Fibroblast of mammary gland (primary cell): ENCODE measurements at regions not wholly inside any gene's neighbourhood (a gene's known extent, or its start where the extent isn't known, plus 50 kb on each side); places are given as distances from the start of the nearest gene placed in this dataset.
"Not testable (repeated sequence)": the region's sequence is repeated elsewhere in the genome, so short reads cannot be mapped to it uniquely, and the experiment has no call there.

Source experiments
- DNase-seq: peaks from one replicate; pipeline ENCODE4 v3.0.0-alpha.2; 2010; ENCODE audit warnings: low read depth
- H3K4me3 ChIP-seq: 2 replicates; pipeline ENCODE4 v1.5.1; 2011; ENCODE audit warnings: low read depth, mild to moderate bottlenecking, low read length, moderate library complexity; ENCODE audit not compliant: control insufficient read depth
- CTCF ChIP-seq: conservative IDR thresholded peaks from 2 replicates; pipeline ENCODE4 v1.5.1; 2011; ENCODE audit warnings: low read depth, low read length, inconsistent platforms; ENCODE audit not compliant: control insufficient read depth, insufficient read depth

- no peak for DNase-seq
- no peak overlapping the region for H3K4me3 ChIP-seq
- no peak for TF ChIP-seq CTCF
Observed at GRCh38 chr2:192932376-192932775, 737.6 kb upstream of the TMEFF2 start.

GRCh38 chr2:192921631-192922030 lies 726.9 kb upstream of the TMEFF2 start:
- H3K4me3 ChIP-seq, DNase-seq: not testable (repeated sequence)

GRCh38 chr2:192901446-192901845 lies 706.7 kb upstream of the TMEFF2 start:
- H3K4me3 ChIP-seq = no peak overlapping the region
- DNase-seq = no peak
- TF ChIP-seq CTCF = no peak

- TF ChIP-seq CTCF = no peak
- H3K4me3 ChIP-seq = no peak overlapping the region
Observed at GRCh38 chr2:192899466-192899865, 704.7 kb upstream of the TMEFF2 start.

GRCh38 chr2:192893976-192894375 lies 699.2 kb upstream of the TMEFF2 start:
- DNase-seq, H3K4me3 ChIP-seq: not testable (repeated sequence)

More at GRCh38 chr2:192899466-192899865, 704.7 kb upstream of the TMEFF2 start:
- DNase-seq = no peak

- DNase-seq = no peak
- no peak for TF ChIP-seq CTCF
- H3K4me3 ChIP-seq = no peak overlapping the region
Observed at GRCh38 chr2:192888109-192888508, 693.4 kb upstream of the TMEFF2 start.

GRCh38 chr2:192887337-192887736 lies 692.6 kb upstream of the TMEFF2 start:
- TF ChIP-seq CTCF = no peak
- no peak for DNase-seq
- H3K4me3 ChIP-seq = no peak overlapping the region

- no peak for DNase-seq
- TF ChIP-seq CTCF = no peak
- H3K4me3 ChIP-seq = no peak overlapping the region
Observed at GRCh38 chr2:192886636-192887035, 691.9 kb upstream of the TMEFF2 start.
